H9 (cell line): ENCODE measurements at regions not wholly inside any gene's neighbourhood (a gene's known extent, or its start where the extent isn't known, plus 50 kb on each side); places are given as distances from the start of the nearest gene placed in this dataset.

Experiments
- DNase-seq: peaks from one replicate; pipeline ENCODE4 v3.0.0-alpha.2; 2017
- H2AFZ ChIP-seq: one replicate; pipeline ENCODE4 v1.6.1; 2013; ENCODE audit warnings: mild to moderate bottlenecking, low read length, control low read depth, moderate library complexity
- H2AK5ac ChIP-seq: 2 replicates; pipeline ENCODE4 v1.6.1; 2013; ENCODE audit warnings: low read length, control low read depth, mixed read lengths; ENCODE audit not compliant: insufficient read length
- H2BK120ac ChIP-seq: one replicate; pipeline ENCODE4 v1.6.1; 2013; ENCODE audit warnings: low read depth, mild to moderate bottlenecking, low read length, control low read depth, inconsistent platforms; ENCODE audit not compliant: poor library complexity, severe bottlenecking
- H2BK12ac ChIP-seq: 2 replicates; pipeline ENCODE4 v1.6.1; 2013; ENCODE audit warnings: low read length, control low read depth, mixed read lengths, low read depth; ENCODE audit not compliant: insufficient read length
- H2BK15ac ChIP-seq: 2 replicates; pipeline ENCODE4 v1.6.1; 2013; ENCODE audit warnings: low read depth, low read length, control low read depth
- H2BK20ac ChIP-seq: one replicate; pipeline ENCODE4 v1.6.1; 2013; ENCODE audit warnings: low read depth, mild to moderate bottlenecking, low read length, control low read depth, inconsistent platforms; ENCODE audit not compliant: poor library complexity, severe bottlenecking
- H2BK5ac ChIP-seq: 2 replicates; pipeline ENCODE4 v1.6.1; 2013; ENCODE audit warnings: low read length, control low read depth, mixed read lengths; ENCODE audit not compliant: insufficient read length
- H3K14ac ChIP-seq: 2 replicates; pipeline ENCODE4 v1.6.1; 2013; ENCODE audit warnings: low read length, control low read depth; ENCODE audit not compliant: insufficient read depth
- H3K18ac ChIP-seq: 2 replicates; pipeline ENCODE4 v1.6.1; 2013; ENCODE audit warnings: low read depth, mild to moderate bottlenecking, mixed read lengths, low read length, control low read depth; ENCODE audit not compliant: insufficient read length
- H3K23ac ChIP-seq: 2 replicates; pipeline ENCODE4 v1.6.1; 2013; ENCODE audit warnings: low read length, control low read depth, mixed read lengths, low read depth; ENCODE audit not compliant: insufficient read length
- H3K23me2 ChIP-seq: 2 replicates; pipeline ENCODE4 v1.6.1; 2013; ENCODE audit warnings: low read depth, mild to moderate bottlenecking, mixed read lengths, low read length, control low read depth; ENCODE audit not compliant: insufficient read length, poor library complexity, severe bottlenecking
- H3K27ac ChIP-seq: 2 replicates; pipeline ENCODE4 v1.5.1; 2013; ENCODE audit warnings: low read length, control low read depth, mixed read lengths, low read depth; ENCODE audit not compliant: insufficient read length
- H3K27me3 ChIP-seq: 2 replicates; pipeline ENCODE4 v1.6.1; 2013; ENCODE audit warnings: low read length, control low read depth, inconsistent platforms; ENCODE audit not compliant: insufficient read depth
- H3K4ac ChIP-seq: 2 replicates; pipeline ENCODE4 v1.6.1; 2013; ENCODE audit warnings: low read depth, mild to moderate bottlenecking, control low read depth, inconsistent platforms, low read length, moderate library complexity
- H3K4me1 ChIP-seq: 2 replicates; pipeline ENCODE4 v1.6.1; 2013; ENCODE audit warnings: low read length, control low read depth, inconsistent platforms; ENCODE audit not compliant: insufficient read depth
- H3K4me2 ChIP-seq: 2 replicates; pipeline ENCODE4 v1.6.1; 2013; ENCODE audit warnings: low read length, control low read depth, mixed read lengths; ENCODE audit not compliant: insufficient read length, insufficient read depth
- H3K56ac ChIP-seq: 2 replicates; pipeline ENCODE4 v1.6.1; 2013; ENCODE audit warnings: low read depth, mild to moderate bottlenecking, mixed read lengths, low read length, control low read depth; ENCODE audit not compliant: insufficient read length
- H3K79me1 ChIP-seq: 2 replicates; pipeline ENCODE4 v1.6.1; 2013; ENCODE audit warnings: low read depth, mild to moderate bottlenecking, moderate library complexity, low read length, control low read depth, inconsistent platforms; ENCODE audit not compliant: insufficient read depth, poor library complexity, severe bottlenecking
- H3K79me2 ChIP-seq: 2 replicates; pipeline ENCODE4 v1.6.1; 2013; ENCODE audit warnings: low read length, control low read depth, inconsistent platforms; ENCODE audit not compliant: insufficient read depth
- H3K9ac ChIP-seq: 2 replicates; pipeline ENCODE4 v1.6.1; 2013; ENCODE audit warnings: low read length, control low read depth, mixed read lengths; ENCODE audit not compliant: insufficient read length; ENCODE audit errors: extremely low read depth
- H3K9me3 ChIP-seq: one replicate; pipeline ENCODE4 v1.6.1; 2013; ENCODE audit warnings: low read depth, low read length, inconsistent platforms; ENCODE audit not compliant: control insufficient read depth
- H3T11ph ChIP-seq: one replicate; pipeline ENCODE4 v1.6.1; 2013; ENCODE audit warnings: mild to moderate bottlenecking, low read length, control low read depth, inconsistent platforms
- H4K20me1 ChIP-seq: one replicate; pipeline ENCODE4 v1.6.1; 2013; ENCODE audit not compliant: control insufficient read depth, insufficient read length, insufficient read depth
- H4K5ac ChIP-seq: 2 replicates; pipeline ENCODE4 v1.6.1; 2013; ENCODE audit warnings: low read depth, mild to moderate bottlenecking, mixed read lengths, low read length, control low read depth; ENCODE audit not compliant: insufficient read length
- H4K8ac ChIP-seq: replicated peaks from 2 replicates; pipeline ENCODE4 v1.6.1; 2013; ENCODE audit warnings: low read length, control low read depth, mixed read lengths, low read depth; ENCODE audit not compliant: insufficient read length
- H4K91ac ChIP-seq: 2 replicates; pipeline ENCODE4 v1.6.1; 2013; ENCODE audit warnings: low read depth, mild to moderate bottlenecking, moderate library complexity, mixed read lengths, low read length, control low read depth; ENCODE audit not compliant: insufficient read length
- H3K27ac Mint-ChIP-seq, 3 experiments: 2 replicates in 2 of 3; 3 replicates in 1 of 3; pipeline ENCODE4 v1.8.0; 2020 to 2021; ENCODE audit warnings: mixed read lengths in 3 of 3, mild to moderate bottlenecking in 1 of 3, moderate library complexity in 1 of 3
- H3K27me3 Mint-ChIP-seq: 2 replicates; pipeline ENCODE4 v1.8.0; 2021; ENCODE audit warnings: low read depth, mild to moderate bottlenecking, moderate library complexity, mixed read lengths
- H3K36me3 Mint-ChIP-seq, 3 experiments: 2 replicates in 2 of 3; 3 replicates in 1 of 3; pipeline ENCODE4 v1.8.0; 2020 to 2021; ENCODE audit warnings: low read depth in 3 of 3, mixed read lengths in 3 of 3; ENCODE audit not compliant: insufficient read depth in 1 of 3
- H3K4me1 Mint-ChIP-seq, 2 experiments: 2 replicates each; pipeline ENCODE4 v1.8.0; 2020; ENCODE audit warnings: mixed read lengths in 2 of 2
- H3K4me3 Mint-ChIP-seq, 2 experiments: 2 replicates in 1 of 2; 3 replicates in 1 of 2; pipeline ENCODE4 v1.8.0; 2020 to 2021; ENCODE audit warnings: mild to moderate bottlenecking in 2 of 2, mixed read lengths in 2 of 2, moderate library complexity in 1 of 2
- H3K9me3 Mint-ChIP-seq, 2 experiments: 2 replicates in 1 of 2; 3 replicates in 1 of 2; pipeline ENCODE4 v1.8.0; 2020; ENCODE audit warnings: mild to moderate bottlenecking in 2 of 2, mixed read lengths in 2 of 2, moderate library complexity in 1 of 2
- CTCF ChIP-seq: fragments of 200-600 bp; sonication (generic); conservative IDR thresholded peaks from 3 replicates; pipeline ENCODE4 v1.8.0; 2021; ENCODE audit warnings: antibody characterized with exemption, mild to moderate bottlenecking
- WGBS: extraction: QIAGEN DNeasy Blood & Tissue Kit; methylation state at CpG from one replicate; pipeline ENCODE4 v1.1.7; 2013; ENCODE audit warnings: missing lambda C conversion rate, low lambda C conversion rate, mixed read lengths; ENCODE audit not compliant: insufficient read length; ENCODE audit errors: extremely low coverage; 5-methylcytosine and 5-hydroxymethylcytosine counted together

GRCh38 chr11:19328586-19329311, 88.0 kb upstream of the E2F8 start:
- Mint-ChIP-seq H3K9me3 (no peaks in the 10 kb centered on the region), H3K36me3 (no peaks in the 10 kb centered on the region), H3K4me1 (no peaks in the 10 kb centered on the region), H3K27me3 (peaks cover 13% of the 10 kb centered on the region), H3K27ac (no peak overlapping the region), H3K4me3 (no peak overlapping the region)
- H2BK5ac ChIP-seq, result no peak overlapping the region
- H4K20me1 ChIP-seq, result no peaks in the 10 kb centered on the region
- no peak overlapping the region for H2BK15ac ChIP-seq
- no peaks in the 10 kb centered on the region for H3K9me3 ChIP-seq
- H4K5ac ChIP-seq, result no peak overlapping the region
- no peak overlapping the region for H4K91ac ChIP-seq
- H3T11ph ChIP-seq, result no peak overlapping the region
- H2AFZ ChIP-seq, result no peak overlapping the region
- no peaks in the 10 kb centered on the region for H3K79me1 ChIP-seq
- H3K4me1 ChIP-seq, result no peaks in the 10 kb centered on the region
- no CpG with 5 or more reads among the region's 8 CpGs for WGBS
- no peaks in the 10 kb centered on the region for H3K23me2 ChIP-seq
- H2BK120ac ChIP-seq, result no peak overlapping the region
- no peak for DNase-seq
- no peak overlapping the region for H3K4me2 ChIP-seq
- no peak overlapping the region for H4K8ac ChIP-seq
- TF ChIP-seq CTCF, result no peak
- no peak overlapping the region for H2BK20ac ChIP-seq
- H3K79me2 ChIP-seq, result no peaks in the 10 kb centered on the region
- no peak overlapping the region for H3K56ac ChIP-seq
- H2BK12ac ChIP-seq, result no peak overlapping the region
- no peak overlapping the region for H2AK5ac ChIP-seq
- H3K18ac ChIP-seq, result no peak overlapping the region
- no peak overlapping the region for H3K14ac ChIP-seq
- H3K27me3 ChIP-seq, result no peaks in the 10 kb centered on the region
- no peak overlapping the region for H3K9ac ChIP-seq
- no peak overlapping the region for H3K27ac ChIP-seq
- H3K4ac ChIP-seq, result no peak overlapping the region
- no peak overlapping the region for H3K23ac ChIP-seq
